CD4-positive, alpha-beta T cell treated with Interleukin-21 for 1 hour (primary cell): ENCODE measurements at regions not wholly inside any gene's neighbourhood (a gene's known extent, or its start where the extent isn't known, plus 50 kb on each side); places are given as distances from the start of the nearest gene placed in this dataset.

Experiments used
- DNase-seq: peaks from one replicate; pipeline ENCODE4 v3.0.0-alpha.2; 2020

GRCh38 chr17:72394531-72394930 lies 273.7 kb downstream of the SOX9 start:
- DNase-seq: no peak

GRCh38 chr17:72396121-72396520 lies 275.3 kb downstream of the SOX9 start:
- DNase-seq: no peak

GRCh38 chr17:72397223-72397667 lies 276.4 kb downstream of the SOX9 start:
- no peak for DNase-seq

- DNase-seq: no peak
These were observed 276.9 kb downstream of the SOX9 start for GRCh38 chr17:72397687-72398086.

- DNase-seq: no peak
These were observed 278.3 kb downstream of the SOX9 start for GRCh38 chr17:72399023-72399607.

GRCh38 chr17:72399608-72400487 lies 279.0 kb downstream of the SOX9 start:
- no peak for DNase-seq

GRCh38 chr17:72400488-72400827 lies 279.6 kb downstream of the SOX9 start:
- no peak for DNase-seq

GRCh38 chr17:72400863-72401262 lies 280.0 kb downstream of the SOX9 start:
- no peak for DNase-seq

- no peak for DNase-seq
These were observed 281.3 kb downstream of the SOX9 start for GRCh38 chr17:72401883-72402726.

- DNase-seq: no peak
These were observed 281.9 kb downstream of the SOX9 start for GRCh38 chr17:72402727-72403210.

- DNase-seq: no peak
These were observed 282.9 kb downstream of the SOX9 start for GRCh38 chr17:72403713-72404209.

GRCh38 chr17:72404872-72405271 lies 284.1 kb downstream of the SOX9 start:
- no peak for DNase-seq

- DNase-seq: no peak
These were observed 284.9 kb downstream of the SOX9 start for GRCh38 chr17:72405662-72406230.

GRCh38 chr17:72406498-72406897 lies 285.7 kb downstream of the SOX9 start:
- DNase-seq: no peak

- DNase-seq: no peak
These were observed 286.6 kb downstream of the SOX9 start for GRCh38 chr17:72407336-72407909.

GRCh38 chr17:72407931-72408330 lies 287.1 kb downstream of the SOX9 start:
- no peak for DNase-seq

- no peak for DNase-seq
These were observed 287.8 kb downstream of the SOX9 start for GRCh38 chr17:72408641-72409040.

GRCh38 chr17:72409405-72410002 lies 288.7 kb downstream of the SOX9 start:
- no peak for DNase-seq

- DNase-seq: no peak
These were observed 290.3 kb downstream of the SOX9 start for GRCh38 chr17:72411124-72411563.

- DNase-seq: no peak
These were observed 291.8 kb downstream of the SOX9 start for GRCh38 chr17:72412650-72413076.

GRCh38 chr17:72413077-72414031 lies 292.5 kb downstream of the SOX9 start:
- no peak for DNase-seq
